Tibial nerve (tissue), 4 donors: ENCODE measurements at regions not wholly inside any gene's neighbourhood (a gene's known extent, or its start where the extent isn't known, plus 50 kb on each side); places are given as distances from the start of the nearest gene placed in this dataset.
"Not testable (repeated sequence)": the region's sequence is repeated elsewhere in the genome, so short reads cannot be mapped to it uniquely, and the experiment has no call there.

Experiments used
- CTCF ChIP-seq, 5 experiments: fragments of 200-600 bp in 3 of 5; fragments of 450-650 bp in 2 of 5; sonication (generic) in 3 of 5; IDR thresholded peaks; one replicate each; pipeline ENCODE4 v1.5.1; 2016 to 2019; ENCODE audit warnings: antibody characterized with exemption in 5 of 5, mild to moderate bottlenecking in 3 of 5, moderate library complexity in 2 of 5
- EP300 ChIP-seq, 2 donors: sonication (generic); formaldehyde crosslinking; IDR thresholded peaks; one replicate each; pipeline ENCODE4 v1.6.1; 2017; ENCODE audit warnings: antibody characterized with exemption in 2 of 2, mild to moderate bottlenecking in 1 of 2

- TF ChIP-seq EP300, CTCF (IDR thresholded peaks at IDR 0.05): not testable (repeated sequence)
These were observed 111.5 kb downstream of the TNFRSF13B start for GRCh38 chr17:16860467-16860866.
